Activated T-cell treated with anti-CD3 and anti-CD28 coated beads, Interleukin-2, amount 50 U/mL, for 72 hours (primary cell): ENCODE measurements at regions not wholly inside any gene's neighbourhood (a gene's known extent, or its start where the extent isn't known, plus 50 kb on each side); places are given as distances from the start of the nearest gene placed in this dataset.

ENCODE experiments used
- ATAC-seq, 2 donors: fragments of 150-1000 bp; cut with Tn5 transposase; replicated peaks in 1 of 2; 2 replicates each; pipeline ENCODE4 v1.10.0; 2021; ENCODE audit warnings: moderate library complexity in 2 of 2, mild to moderate bottlenecking in 1 of 2
- DNase-seq, 2 donors: peaks; one replicate each; pipeline ENCODE4 v3.0.0; 2021 to 2022; ENCODE audit warnings: mixed read lengths in 1 of 2
- H3K27ac Mint-ChIP-seq: one replicate; pipeline ENCODE4 v1.8.0; 2022; ENCODE audit warnings: mild to moderate bottlenecking, moderate library complexity, mixed read lengths
- H3K27me3 Mint-ChIP-seq: one replicate; pipeline ENCODE4 v1.8.0; 2022; ENCODE audit warnings: low read depth, mixed read lengths
- H3K36me3 Mint-ChIP-seq, 2 donors: one replicate each; pipeline ENCODE4 v1.8.0; 2022; ENCODE audit warnings: mixed read lengths in 2 of 2, mild to moderate bottlenecking in 1 of 2; ENCODE audit not compliant: insufficient read depth in 2 of 2
- H3K4me1 Mint-ChIP-seq: one replicate; pipeline ENCODE4 v1.8.0; 2022; ENCODE audit warnings: low read depth, mixed read lengths
- H3K4me3 Mint-ChIP-seq, 2 donors: one replicate each; pipeline ENCODE4 v1.8.0; 2022; ENCODE audit warnings: mild to moderate bottlenecking in 2 of 2, mixed read lengths in 2 of 2, moderate library complexity in 2 of 2
- H3K9me3 Mint-ChIP-seq, 2 donors: one replicate each; pipeline ENCODE4 v1.8.0; 2022; ENCODE audit warnings: mixed read lengths in 2 of 2

DNA sequence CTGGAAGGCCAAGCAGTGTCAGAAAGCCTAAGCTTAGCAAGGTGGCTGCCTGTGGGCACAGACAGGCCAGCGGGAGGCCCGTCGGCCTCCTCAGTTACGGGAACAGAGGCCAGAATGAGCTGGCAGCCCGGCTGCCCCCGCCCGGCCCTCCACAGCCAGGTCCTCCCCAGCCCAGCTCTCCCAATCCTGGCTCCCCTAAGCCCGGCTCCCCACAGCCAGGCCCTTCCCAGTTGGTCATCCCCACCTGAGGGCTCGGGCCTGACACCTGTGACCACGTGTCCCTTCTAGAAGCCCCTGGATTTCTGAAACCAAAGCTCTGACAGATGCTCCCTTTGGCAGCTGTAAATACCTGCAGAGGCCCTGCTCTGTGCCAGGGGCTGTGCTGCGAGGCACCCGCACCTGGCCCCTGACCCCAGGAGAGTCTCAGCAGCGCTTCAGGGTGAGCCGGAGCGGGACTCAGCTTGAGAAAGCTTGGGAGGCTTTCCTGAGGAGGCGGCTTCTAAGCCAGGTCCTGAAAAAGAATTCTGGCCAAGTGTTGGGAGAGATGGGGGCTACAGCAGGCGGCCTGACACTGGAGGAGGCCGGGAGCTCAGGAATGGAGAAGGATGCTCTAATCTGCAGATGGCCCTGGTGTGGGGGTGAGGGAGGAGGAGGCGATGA, 80.4 kb upstream of the OLFM1 start:
- Mint-ChIP-seq H3K36me3 (no peaks in the 10 kb centered on the region), H3K4me3 (no peak overlapping the region), H3K4me1 (no peaks in the 10 kb centered on the region), H3K27ac (no peak overlapping the region), H3K27me3 (no peaks in the 10 kb centered on the region), H3K9me3 (no peaks in the 10 kb centered on the region)
- no peak for ATAC-seq
- DNase-seq: no peak

DNA sequence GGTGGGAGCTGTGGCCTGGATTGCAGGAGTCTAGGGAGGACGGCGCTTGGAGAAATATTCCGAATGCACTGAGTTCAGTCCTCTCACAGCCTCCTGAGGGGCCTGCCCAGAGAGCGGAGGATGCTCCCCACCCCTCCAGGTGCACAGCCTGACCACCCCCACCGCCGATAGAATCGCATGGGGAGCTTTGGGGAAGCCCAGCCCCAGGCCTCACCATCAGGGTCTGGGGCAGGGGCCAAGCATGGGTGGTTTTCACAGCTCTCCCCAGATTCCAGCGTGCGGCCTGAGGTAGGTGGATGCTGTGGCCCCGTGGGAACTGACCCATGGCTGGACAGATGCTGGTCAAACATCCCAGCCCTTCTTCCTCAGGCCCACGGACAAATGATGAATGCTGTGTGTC, 79.9 kb upstream of the OLFM1 start:
- Mint-ChIP-seq H3K4me3 (no peak overlapping the region), H3K4me1 (no peaks in the 10 kb centered on the region), H3K9me3 (no peaks in the 10 kb centered on the region), H3K36me3 (no peaks in the 10 kb centered on the region), H3K27ac (no peak overlapping the region), H3K27me3 (no peaks in the 10 kb centered on the region)
- no peak for DNase-seq
- no peak for ATAC-seq

DNA sequence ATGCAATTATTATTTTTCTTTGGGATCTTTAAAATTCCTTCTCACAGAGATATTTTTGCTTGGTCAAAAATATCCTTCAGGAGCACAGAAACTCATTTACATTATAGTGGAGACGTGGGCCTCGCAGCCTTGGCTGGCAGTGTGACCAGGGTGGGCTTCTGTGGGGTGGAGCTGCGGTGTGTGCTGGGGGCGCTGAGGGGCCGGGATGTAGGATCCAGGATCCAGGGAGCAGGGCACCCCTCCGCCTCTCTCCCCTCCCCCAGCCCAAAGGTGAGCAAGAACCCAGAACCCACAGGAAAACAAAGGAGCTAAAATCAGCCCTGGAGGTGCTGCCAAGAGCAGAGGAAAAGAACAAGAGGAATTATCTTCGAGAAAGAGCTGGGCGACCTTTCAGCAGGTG, 79.1 kb upstream of the OLFM1 start:
- ATAC-seq (no peak), DNase-seq (no peak)
- H3K27ac Mint-ChIP-seq: no peak overlapping the region
- no peaks in the 10 kb centered on the region for H3K9me3 Mint-ChIP-seq
- no peaks in the 10 kb centered on the region for H3K27me3 Mint-ChIP-seq
- no peaks in the 10 kb centered on the region for H3K36me3 Mint-ChIP-seq
- no peaks in the 10 kb centered on the region for H3K4me1 Mint-ChIP-seq
- H3K4me3 Mint-ChIP-seq: no peak overlapping the region

DNA sequence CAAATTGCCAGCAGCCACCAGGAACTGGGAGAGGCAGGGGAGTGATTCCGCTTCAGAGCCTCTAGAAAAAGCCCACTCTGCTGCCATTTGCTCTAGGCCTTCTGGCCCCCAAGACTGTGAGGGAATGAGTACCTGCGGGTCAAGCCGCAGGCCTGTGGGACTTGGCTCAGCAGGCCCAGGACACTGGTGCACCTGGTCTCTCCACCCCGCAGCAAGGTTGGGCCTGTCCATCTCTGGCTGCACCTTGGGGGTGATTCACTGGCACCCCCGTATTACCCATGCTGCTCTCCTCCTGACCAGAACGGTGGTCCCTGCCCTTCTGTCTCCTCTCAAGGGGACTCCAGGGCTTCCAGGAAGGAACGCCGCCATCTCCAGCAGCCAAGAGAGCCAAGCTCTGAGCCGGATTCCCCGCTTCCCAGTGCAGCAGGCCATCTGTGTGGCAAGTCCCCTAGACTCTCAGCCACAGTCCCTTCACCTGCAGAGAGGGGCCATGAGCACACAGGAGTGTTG, 78.4 kb upstream of the OLFM1 start:
- Mint-ChIP-seq H3K27ac (no peak overlapping the region), H3K4me3 (no peak overlapping the region), H3K36me3 (no peaks in the 10 kb centered on the region), H3K27me3 (no peaks in the 10 kb centered on the region), H3K9me3 (no peaks in the 10 kb centered on the region), H3K4me1 (no peaks in the 10 kb centered on the region)
- DNase-seq (no peak), ATAC-seq (no peak)

DNA sequence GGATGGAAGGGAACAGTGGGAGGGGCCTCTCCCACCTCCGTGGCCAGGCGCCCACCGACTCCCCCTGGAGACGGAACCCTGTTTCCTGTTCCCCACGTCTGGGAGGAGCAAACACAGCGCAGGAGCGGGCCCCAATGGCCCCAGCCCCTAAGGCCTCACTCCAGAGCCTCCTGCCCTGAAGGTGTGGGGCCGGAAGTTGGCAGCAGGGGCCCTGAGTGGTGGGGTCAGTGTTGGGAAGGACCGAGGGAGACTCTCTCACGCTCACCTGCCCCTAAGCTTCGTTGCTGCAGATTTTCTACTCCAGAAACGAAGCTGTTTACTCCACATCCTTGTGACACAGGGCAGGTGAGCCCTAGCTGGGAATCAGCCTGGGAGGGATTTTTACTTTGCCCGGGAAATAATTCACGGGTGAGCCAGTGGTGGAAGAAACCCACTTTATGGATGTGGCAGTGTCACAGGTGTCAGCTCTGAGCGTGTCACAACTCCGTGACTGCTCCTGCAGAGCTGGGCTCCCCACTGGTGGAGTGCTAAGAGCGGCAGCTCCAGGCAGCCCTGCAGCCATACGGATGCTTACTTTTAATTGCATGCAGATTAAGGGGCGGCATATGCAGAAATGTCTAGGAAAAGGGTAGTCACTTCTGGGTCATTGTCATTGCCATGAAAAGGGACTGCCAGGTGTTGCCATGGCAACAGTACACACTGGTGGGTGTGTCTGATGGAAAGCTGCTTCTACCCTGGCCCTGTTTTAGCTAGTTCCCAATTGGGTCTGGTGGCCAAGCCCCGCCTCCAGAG, 77.5 kb upstream of the OLFM1 start:
- H3K4me1 Mint-ChIP-seq: no peaks in the 10 kb centered on the region
- ATAC-seq (no peak), DNase-seq (no peak)
- H3K36me3 Mint-ChIP-seq: no peaks in the 10 kb centered on the region
- no peak overlapping the region for H3K27ac Mint-ChIP-seq
- no peaks in the 10 kb centered on the region for H3K27me3 Mint-ChIP-seq
- H3K4me3 Mint-ChIP-seq: no peak overlapping the region
- no peaks in the 10 kb centered on the region for H3K9me3 Mint-ChIP-seq

DNA sequence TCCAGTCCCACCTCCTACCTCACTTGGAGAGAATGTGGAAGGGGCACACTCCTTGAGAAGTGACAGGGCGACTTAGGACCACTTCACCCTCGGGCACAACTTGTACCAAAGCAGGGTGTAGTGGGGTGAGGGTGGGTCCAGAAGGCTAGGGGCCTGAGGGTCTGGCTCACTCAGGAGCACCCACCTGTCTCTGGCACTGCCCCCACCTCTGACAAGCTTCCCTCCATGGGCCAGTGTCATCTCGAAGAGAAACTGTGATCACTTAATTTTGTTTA, 76.9 kb upstream of the OLFM1 start:
- Mint-ChIP-seq H3K4me3 (no peak overlapping the region), H3K4me1 (no peaks in the 10 kb centered on the region), H3K27ac (no peak overlapping the region), H3K36me3 (no peaks in the 10 kb centered on the region), H3K27me3 (no peaks in the 10 kb centered on the region), H3K9me3 (no peaks in the 10 kb centered on the region)
- DNase-seq (no peak), ATAC-seq (no peak)

DNA sequence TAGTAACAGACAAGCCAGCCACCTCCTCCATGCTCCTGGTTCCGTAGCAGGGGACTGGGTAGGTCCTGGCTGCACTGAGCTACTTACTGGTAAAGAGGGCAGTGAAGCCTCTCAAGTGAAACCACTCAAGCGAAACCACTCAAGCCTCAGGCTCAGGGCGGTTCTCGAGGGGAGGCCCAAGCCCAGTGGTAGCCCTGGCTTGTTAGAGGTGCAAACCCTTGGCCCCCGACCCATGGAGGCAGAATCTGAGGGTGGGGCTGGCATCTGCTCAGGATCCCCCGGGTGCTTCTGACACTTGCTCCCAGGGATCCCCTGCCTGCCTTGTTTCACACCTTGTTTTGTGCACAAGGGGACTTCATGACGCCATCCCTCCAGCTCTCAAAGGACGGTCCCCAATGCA, 76.5 kb upstream of the OLFM1 start:
- Mint-ChIP-seq H3K9me3 (no peaks in the 10 kb centered on the region), H3K4me3 (no peak overlapping the region), H3K27me3 (no peaks in the 10 kb centered on the region), H3K27ac (no peak overlapping the region), H3K36me3 (no peaks in the 10 kb centered on the region), H3K4me1 (no peaks in the 10 kb centered on the region)
- ATAC-seq (no peak), DNase-seq (no peak)

DNA sequence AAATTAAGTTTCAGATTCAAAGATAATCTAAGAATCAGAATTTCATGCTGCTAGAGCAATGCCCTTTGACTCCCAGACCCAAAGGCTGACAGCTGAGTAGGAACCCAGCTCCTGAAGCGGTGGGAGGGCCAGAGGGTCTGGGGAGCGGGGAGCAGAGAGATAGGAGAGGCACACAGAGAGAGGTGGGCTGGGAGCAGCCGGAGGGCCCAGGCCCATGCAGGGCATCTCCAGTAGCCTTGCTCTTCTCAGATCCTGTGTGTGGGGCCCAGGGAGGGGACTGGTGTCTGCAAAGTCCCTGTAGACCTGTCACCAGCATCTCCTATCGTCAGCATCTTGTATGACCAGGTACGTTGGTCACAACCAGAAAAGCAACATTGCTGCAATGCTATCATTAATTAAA, 75.3 kb upstream of the OLFM1 start:
- ATAC-seq (no peak), DNase-seq (no peak)
- no peaks in the 10 kb centered on the region for H3K36me3 Mint-ChIP-seq
- no peaks in the 10 kb centered on the region for H3K4me1 Mint-ChIP-seq
- no peaks in the 10 kb centered on the region for H3K9me3 Mint-ChIP-seq
- no peaks in the 10 kb centered on the region for H3K27me3 Mint-ChIP-seq
- no peak overlapping the region for H3K4me3 Mint-ChIP-seq
- H3K27ac Mint-ChIP-seq: no peak overlapping the region

DNA sequence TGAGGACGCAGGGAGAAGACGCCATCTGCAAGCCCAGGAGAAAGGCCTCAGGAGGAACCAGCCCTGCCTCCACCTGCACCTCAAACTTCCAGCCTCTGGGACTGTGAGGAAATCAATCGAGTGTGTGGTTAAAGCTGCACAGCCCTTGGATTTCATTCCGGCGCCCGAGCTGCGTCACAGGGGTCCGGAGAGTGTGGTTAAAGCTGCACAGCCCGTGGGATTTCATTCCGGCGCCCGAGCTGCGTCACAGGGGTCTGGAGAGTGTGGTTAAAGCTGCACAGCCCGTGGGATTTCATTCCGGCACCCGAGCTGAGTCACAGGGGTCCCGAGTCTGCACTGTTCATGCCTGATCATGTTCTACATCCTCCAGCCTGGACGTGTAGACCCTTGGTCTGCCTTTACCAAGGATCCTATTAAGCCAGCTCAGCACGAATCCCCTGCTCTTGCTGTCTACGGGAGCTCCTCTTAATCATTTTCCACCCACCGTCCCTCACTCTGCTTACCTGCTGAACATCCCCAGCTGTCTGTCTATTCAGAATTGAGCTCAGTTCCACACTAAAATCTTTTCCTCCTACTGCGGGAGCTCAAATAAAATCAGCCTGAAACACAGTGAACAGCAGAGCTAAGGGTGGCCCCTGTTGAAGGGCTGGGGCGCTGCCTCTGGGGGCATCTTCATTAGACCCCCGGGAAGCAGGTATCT, 73.0 kb upstream of the OLFM1 start:
- H3K9me3 Mint-ChIP-seq: no peaks in the 10 kb centered on the region
- no peaks in the 10 kb centered on the region for H3K27me3 Mint-ChIP-seq
- H3K27ac Mint-ChIP-seq: no peak overlapping the region
- DNase-seq (no peak), ATAC-seq (no peak)
- H3K4me1 Mint-ChIP-seq: no peaks in the 10 kb centered on the region
- no peak overlapping the region for H3K4me3 Mint-ChIP-seq
- H3K36me3 Mint-ChIP-seq: no peaks in the 10 kb centered on the region

DNA sequence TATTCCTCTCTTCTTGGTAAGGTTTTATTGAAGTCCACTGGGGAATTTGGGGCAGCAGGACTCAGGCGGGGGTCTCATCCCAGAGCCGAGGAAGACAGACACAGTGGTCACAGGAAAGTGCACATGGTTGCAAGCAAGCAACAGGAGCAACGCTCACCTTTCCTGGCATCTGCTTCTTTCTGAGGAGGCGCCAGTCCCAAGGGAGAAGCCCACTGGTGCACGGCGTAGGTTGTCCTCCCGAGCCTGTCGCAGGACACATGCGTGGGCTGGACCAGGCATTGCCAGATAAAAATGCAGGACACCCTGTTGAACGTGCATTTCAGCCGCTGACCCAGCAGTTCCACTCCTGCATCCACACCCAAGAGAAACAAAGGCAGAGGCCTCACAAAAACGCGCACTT, 72.4 kb upstream of the OLFM1 start:
- Mint-ChIP-seq H3K4me3 (no peak overlapping the region), H3K27ac (no peak overlapping the region), H3K27me3 (no peaks in the 10 kb centered on the region), H3K9me3 (no peaks in the 10 kb centered on the region), H3K36me3 (no peaks in the 10 kb centered on the region), H3K4me1 (no peaks in the 10 kb centered on the region)
- DNase-seq (no peak), ATAC-seq (no peak)

DNA sequence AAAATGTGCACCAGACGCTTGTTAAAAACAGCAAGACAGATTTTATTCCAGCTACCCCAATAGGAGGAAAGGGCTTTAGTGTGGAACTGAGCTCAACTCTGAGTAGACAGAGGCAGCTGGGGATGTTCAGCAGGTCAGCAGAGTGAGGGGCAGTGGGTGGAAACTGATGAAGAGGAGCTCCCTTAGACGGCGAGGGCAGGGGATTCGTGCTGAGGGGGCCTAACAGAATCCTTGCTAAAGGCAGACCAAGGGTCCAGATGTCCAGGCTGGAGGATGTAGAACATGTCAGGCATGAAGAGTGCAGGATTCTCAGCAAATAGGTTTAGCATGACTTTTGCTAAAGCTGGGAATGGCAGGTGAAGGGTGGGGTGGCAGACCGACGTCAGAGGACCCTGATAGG, 71.9 kb upstream of the OLFM1 start:
- Mint-ChIP-seq H3K36me3 (no peaks in the 10 kb centered on the region), H3K4me1 (no peaks in the 10 kb centered on the region), H3K4me3 (no peak overlapping the region), H3K27ac (no peak overlapping the region), H3K27me3 (no peaks in the 10 kb centered on the region), H3K9me3 (no peaks in the 10 kb centered on the region)
- no peak for ATAC-seq
- no peak for DNase-seq

DNA sequence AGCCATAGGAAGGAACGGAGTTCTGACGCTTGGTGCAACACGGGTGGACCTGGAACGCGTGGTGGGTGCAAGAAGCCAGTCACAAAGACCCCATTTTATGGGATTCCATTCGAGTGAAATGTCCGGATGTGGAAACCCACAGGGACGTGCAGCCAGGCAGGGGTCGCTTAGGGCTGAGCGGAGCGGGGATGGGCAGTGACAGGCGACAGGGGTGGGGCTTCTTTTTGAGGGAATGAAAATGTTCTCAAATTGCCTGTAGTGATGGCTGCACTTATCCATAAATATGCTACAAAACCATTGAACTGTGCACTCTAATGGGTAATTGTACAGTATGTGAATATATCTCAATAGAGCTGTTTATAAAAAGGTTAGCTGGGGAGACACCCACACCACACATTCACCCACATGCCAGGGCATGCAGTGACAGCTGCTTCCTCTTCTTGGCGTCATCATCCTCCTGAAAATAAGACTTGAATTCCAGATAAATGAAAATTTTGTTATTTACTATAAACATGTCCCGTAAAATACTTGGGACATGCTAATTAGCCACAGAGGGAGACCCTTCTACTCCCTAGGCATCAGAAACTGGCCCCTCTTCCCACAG, 71.3 kb upstream of the OLFM1 start:
- no peak for DNase-seq
- no peak for ATAC-seq
- H3K4me3 Mint-ChIP-seq: no peak overlapping the region

DNA sequence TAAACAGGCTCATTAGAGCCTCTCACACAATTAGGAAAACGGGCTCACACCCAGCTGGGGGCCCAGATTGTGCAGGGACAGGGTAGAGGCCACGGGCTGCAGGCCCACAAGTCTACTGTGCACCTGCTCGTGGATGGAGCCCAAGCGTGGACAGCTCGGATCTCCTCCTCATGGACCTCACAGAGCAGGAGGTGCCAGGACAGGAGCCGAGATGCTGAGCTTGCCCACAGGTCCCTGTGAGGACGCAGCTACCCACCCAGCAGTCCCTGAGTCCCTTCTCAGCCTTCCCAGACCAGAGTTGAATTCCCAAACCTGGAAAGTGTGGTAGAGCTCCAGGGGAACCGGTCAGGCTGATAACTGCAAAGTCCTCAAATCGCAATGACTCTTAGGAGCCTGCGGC, 70.6 kb upstream of the OLFM1 start:
- Mint-ChIP-seq H3K27me3 (no peaks in the 10 kb centered on the region), H3K27ac (no peak overlapping the region), H3K4me1 (no peaks in the 10 kb centered on the region), H3K36me3 (no peaks in the 10 kb centered on the region), H3K9me3 (no peaks in the 10 kb centered on the region), H3K4me3 (no peak overlapping the region)
- no peak for ATAC-seq
- no peak for DNase-seq

More for the DNA sequence above, 71.3 kb upstream of the OLFM1 start:
- H3K27ac Mint-ChIP-seq: no peak overlapping the region
- no peaks in the 10 kb centered on the region for H3K9me3 Mint-ChIP-seq
- H3K4me1 Mint-ChIP-seq: no peaks in the 10 kb centered on the region
- H3K27me3 Mint-ChIP-seq: no peaks in the 10 kb centered on the region
- no peaks in the 10 kb centered on the region for H3K36me3 Mint-ChIP-seq
